Left lung (tissue), 4 donors: ENCODE measurements at regions not wholly inside any gene's neighbourhood (a gene's known extent, or its start where the extent isn't known, plus 50 kb on each side); places are given as distances from the start of the nearest gene placed in this dataset.

Source experiments
- ATAC-seq: fragments of 200-7000 bp; cut with Tn5 transposase; one replicate; pipeline ENCODE4 v1.9.1; 2020; ENCODE audit warnings: moderate library complexity
- DNase-seq, 4 donors: peaks; one replicate each; pipeline ENCODE4 v3.0.0-alpha.2; 2013 to 2020
- H3K27ac ChIP-seq, 2 donors: fragments of 200-600 bp; sonication (generic) in 1 of 2; one replicate each; pipeline versions ENCODE4 v1.5.0 to v1.8.0; 2020 to 2021
- H3K27me3 ChIP-seq, 2 donors: fragments of 200-600 bp; sonication (generic) in 1 of 2; one replicate each; pipeline versions ENCODE4 v1.5.0 to v1.8.0; 2020 to 2021
- H3K36me3 ChIP-seq, 2 donors: fragments of 200-600 bp; sonication (generic) in 1 of 2; one replicate each; pipeline versions ENCODE4 v1.5.0 to v1.8.0; 2020 to 2021
- H3K4me1 ChIP-seq, 2 donors: fragments of 200-600 bp; one replicate each; pipeline ENCODE4 v1.8.0; 2021
- H3K4me3 ChIP-seq, 2 donors: fragments of 200-600 bp; sonication (generic) in 1 of 2; one replicate each; pipeline versions ENCODE4 v1.5.0 to v1.8.0; 2020 to 2021; ENCODE audit warnings: mild to moderate bottlenecking in 1 of 2
- H3K9me3 ChIP-seq, 2 donors: fragments of 200-600 bp; sonication (generic) in 1 of 2; one replicate each; pipeline versions ENCODE4 v1.5.0 to v1.8.0; 2020 to 2021
- intact Hi-C, 2 donors: fragments of 100-400 bp; cut with DNase I; formaldehyde crosslinking; loops; one replicate each; pipeline versions ENCODE4 v1.11.2 to v1.14.2; 2022
- TF ChIP-seq, protein P1 (sequence below), 2 donors: fragments of 200-600 bp; sonication (generic) in 1 of 2; IDR thresholded peaks; one replicate each; pipeline versions ENCODE4 v1.5.0 to v1.8.0; 2021; ENCODE audit warnings: antibody characterized with exemption in 2 of 2
- donor health status: DM: no; HTN: yes; CAD: no.
- donor health status: DM: no; HTN: no; CAD: no.

- Histone ChIP-seq H3K27me3 (no peaks in the 10 kb centered on the region), H3K27ac (peak overlapping the region; percentile 37 to 92), H3K36me3 (no peaks in the 10 kb centered on the region), H3K4me3 (no peak overlapping the region), H3K4me1 (peaks cover 6 to 64% of the 10 kb centered on the region in 2 donors), H3K9me3 (no peaks in the 10 kb centered on the region)
- no peak for ATAC-seq
- intact Hi-C loops: no loop called here
- DNase-seq: no peak
- TF ChIP-seq, protein P1, sequence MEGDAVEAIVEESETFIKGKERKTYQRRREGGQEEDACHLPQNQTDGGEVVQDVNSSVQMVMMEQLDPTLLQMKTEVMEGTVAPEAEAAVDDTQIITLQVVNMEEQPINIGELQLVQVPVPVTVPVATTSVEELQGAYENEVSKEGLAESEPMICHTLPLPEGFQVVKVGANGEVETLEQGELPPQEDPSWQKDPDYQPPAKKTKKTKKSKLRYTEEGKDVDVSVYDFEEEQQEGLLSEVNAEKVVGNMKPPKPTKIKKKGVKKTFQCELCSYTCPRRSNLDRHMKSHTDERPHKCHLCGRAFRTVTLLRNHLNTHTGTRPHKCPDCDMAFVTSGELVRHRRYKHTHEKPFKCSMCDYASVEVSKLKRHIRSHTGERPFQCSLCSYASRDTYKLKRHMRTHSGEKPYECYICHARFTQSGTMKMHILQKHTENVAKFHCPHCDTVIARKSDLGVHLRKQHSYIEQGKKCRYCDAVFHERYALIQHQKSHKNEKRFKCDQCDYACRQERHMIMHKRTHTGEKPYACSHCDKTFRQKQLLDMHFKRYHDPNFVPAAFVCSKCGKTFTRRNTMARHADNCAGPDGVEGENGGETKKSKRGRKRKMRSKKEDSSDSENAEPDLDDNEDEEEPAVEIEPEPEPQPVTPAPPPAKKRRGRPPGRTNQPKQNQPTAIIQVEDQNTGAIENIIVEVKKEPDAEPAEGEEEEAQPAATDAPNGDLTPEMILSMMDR (IDR thresholded peaks at IDR 0.05): no peak
Measured at GRCh38 chr13:109652531-109652930, 133.9 kb downstream of the IRS2 start.

GRCh38 chr13:109651854-109652253 is 134.5 kb downstream of the IRS2 start:
- H3K36me3 ChIP-seq: no peaks in the 10 kb centered on the region
- ATAC-seq: peak; percentile 36
- H3K4me1 ChIP-seq: peaks cover 6 to 61% of the 10 kb centered on the region in 2 donors
- H3K27ac ChIP-seq: peak overlapping the region; percentile 37 to 92
- H3K27me3 ChIP-seq: no peaks in the 10 kb centered on the region
- no peaks in the 10 kb centered on the region for H3K9me3 ChIP-seq
- no peak overlapping the region for H3K4me3 ChIP-seq
- TF ChIP-seq, protein P1 (IDR thresholded peaks at IDR 0.05): no peak
- intact Hi-C loops: no loop called here
- DNase-seq: peak in 1 of 4 donors; percentile 57

DNA sequence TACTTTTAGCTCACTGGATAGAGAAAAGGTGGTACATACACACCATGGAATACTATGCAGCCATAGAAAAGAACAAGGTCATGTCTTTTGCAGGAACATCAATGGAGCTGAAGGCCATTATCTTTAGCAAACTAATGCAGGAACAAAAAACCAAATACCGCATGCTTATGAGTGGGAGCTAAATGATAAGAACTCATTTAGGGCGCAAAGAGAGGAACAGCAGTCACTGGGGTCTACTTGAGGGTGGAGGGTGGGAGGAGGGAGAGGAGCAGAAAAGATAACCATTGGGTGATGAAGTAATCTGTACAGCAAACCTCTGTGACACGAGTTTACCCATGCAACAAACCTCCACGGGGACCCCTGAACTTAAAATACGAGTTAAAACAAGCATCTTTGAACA is 135.1 kb downstream of the IRS2 start:
- intact Hi-C loops: no loop called here
- H3K36me3 ChIP-seq: no peaks in the 10 kb centered on the region
- TF ChIP-seq, protein P1 (IDR thresholded peaks at IDR 0.05): no peak
- peak overlapping the region in 1 of 2 donors; percentile 92 for H3K27ac ChIP-seq
- H3K4me1 ChIP-seq: peaks cover 6 to 55% of the 10 kb centered on the region in 2 donors
- ATAC-seq (no peak), DNase-seq (no peak)
- no peak overlapping the region for H3K4me3 ChIP-seq
- H3K9me3 ChIP-seq: no peaks in the 10 kb centered on the region
- no peaks in the 10 kb centered on the region for H3K27me3 ChIP-seq

GRCh38 chr13:109650861-109651260 is 135.5 kb downstream of the IRS2 start:
- H3K9me3 ChIP-seq: no peaks in the 10 kb centered on the region
- TF ChIP-seq, protein P1 (IDR thresholded peaks at IDR 0.05): no peak
- intact Hi-C loops: no loop called here

DNA sequence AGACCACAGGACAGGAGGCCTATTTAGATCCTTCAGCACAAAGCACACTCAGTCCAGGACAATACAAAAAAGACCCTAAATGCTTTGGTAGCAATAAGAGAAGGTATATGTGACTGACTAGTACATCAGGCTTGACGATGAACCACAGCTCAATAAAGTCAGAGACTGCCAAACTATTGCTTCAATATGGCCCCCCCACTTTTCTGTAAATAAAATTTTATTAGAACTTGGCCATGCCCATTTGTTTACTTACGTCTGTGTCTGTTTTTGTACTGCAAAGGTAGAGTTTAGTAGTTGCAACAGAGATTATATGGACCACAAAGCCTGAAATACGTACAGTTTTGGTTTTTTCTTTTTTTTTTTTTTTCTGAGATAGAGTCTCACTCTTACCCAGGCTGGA is 136.7 kb downstream of the IRS2 start:
- Histone ChIP-seq H3K27ac (no peak overlapping the region), H3K9me3 (no peaks in the 10 kb centered on the region), H3K4me3 (no peak overlapping the region), H3K4me1 (peaks cover 0 to 46% of the 10 kb centered on the region in 2 donors), H3K36me3 (no peaks in the 10 kb centered on the region), H3K27me3 (no peaks in the 10 kb centered on the region)
- DNase-seq: no peak
- TF ChIP-seq, protein P1 (IDR thresholded peaks at IDR 0.05): no peak
- ATAC-seq: no peak
- intact Hi-C loops: no loop called here

More at GRCh38 chr13:109650861-109651260, 135.5 kb downstream of the IRS2 start:
- Histone ChIP-seq H3K4me1 (peaks cover 4 to 55% of the 10 kb centered on the region in 2 donors), H3K27ac (peak overlapping the region in 1 of 2 donors; percentile 92), H3K36me3 (no peaks in the 10 kb centered on the region), H3K4me3 (no peak overlapping the region), H3K27me3 (no peaks in the 10 kb centered on the region)
- no peak for DNase-seq
- no peak for ATAC-seq
